Fibroblast of lung (primary cell): ENCODE measurements at regions not wholly inside any gene's neighbourhood (a gene's known extent, or its start where the extent isn't known, plus 50 kb on each side); places are given as distances from the start of the nearest gene placed in this dataset.

Experiments used
- CTCF ChIP-seq, 2 donors: IDR thresholded peaks in 1 of 2; conservative IDR thresholded peaks in 1 of 2; 1 replicate in 1 of 2; 2 replicates in 1 of 2; pipeline ENCODE4 v1.5.1; 2011 to 2012; ENCODE audit warnings: low read length in 2 of 2, control low read depth in 1 of 2, inconsistent platforms in 1 of 2, low read depth in 1 of 2, mild to moderate bottlenecking in 1 of 2
- EZH2 ChIP-seq: IDR thresholded peaks from 2 replicates; pipeline ENCODE4 v1.5.1; 2012; ENCODE audit warnings: low read length, control low read depth, mild to moderate bottlenecking; ENCODE audit errors: missing control alignments

GRCh38 chr2:175612280-175612679, 389.8 kb downstream of the LNPK start:
- TF ChIP-seq CTCF (conservative IDR thresholded peaks at IDR 0.05 in 1 of 2, IDR thresholded peaks at IDR 0.05 in 1 of 2; ENCODE audit: low read depth in 1 of 2, low read length in 2 of 2) (no peak), EZH2 (no peak)
